Mucosa of stomach (tissue), 1 donor: ENCODE measurements at regions not wholly inside any gene's neighbourhood (a gene's known extent, or its start where the extent isn't known, plus 50 kb on each side); places are given as distances from the start of the nearest gene placed in this dataset.
A peak's percentile ranks its signal among the peaks of the same experiment; 100 is the strongest.

Experiments
- H3K27me3 ChIP-seq: one replicate; pipeline ENCODE4 v1.7.0; 2013; ENCODE audit warnings: mild to moderate bottlenecking, low read length; ENCODE audit not compliant: control insufficient read depth, insufficient read depth
- H3K36me3 ChIP-seq: one replicate; pipeline ENCODE4 v1.7.0; 2013; ENCODE audit warnings: low read length; ENCODE audit not compliant: control insufficient read depth, insufficient read depth
- H3K4me1 ChIP-seq: one replicate; pipeline ENCODE4 v1.7.0; 2013; ENCODE audit warnings: mild to moderate bottlenecking, low read length; ENCODE audit not compliant: control insufficient read depth, insufficient read depth
- H3K4me3 ChIP-seq: one replicate; pipeline ENCODE4 v1.7.0; 2013; ENCODE audit warnings: low read length
- H3K9ac ChIP-seq: one replicate; pipeline ENCODE4 v1.7.0; 2013; ENCODE audit warnings: mild to moderate bottlenecking, low read length, moderate library complexity
- H3K9me3 ChIP-seq: one replicate; pipeline ENCODE4 v1.7.0; 2013; ENCODE audit warnings: mild to moderate bottlenecking, low read length, moderate library complexity; ENCODE audit not compliant: control insufficient read depth
- donor health status: Pancreatic carcinoma.

- Histone ChIP-seq H3K9ac (no peak overlapping the region), H3K4me1 (no peaks in the 10 kb centered on the region), H3K4me3 (no peak overlapping the region), H3K27me3 (no peaks in the 10 kb centered on the region), H3K36me3 (no peaks in the 10 kb centered on the region), H3K9me3 (no peaks in the 10 kb centered on the region)
Measured at GRCh38 chr16:86218479-86219170, 291.7 kb upstream of the FOXF1 start.

GRCh38 chr16:86219655-86220445, 290.5 kb upstream of the FOXF1 start:
- H3K27me3 ChIP-seq, result no peaks in the 10 kb centered on the region
- peak overlapping the region; percentile 32 for H3K9ac ChIP-seq
- no peaks in the 10 kb centered on the region for H3K36me3 ChIP-seq

GRCh38 chr16:86220561-86220960, 289.8 kb upstream of the FOXF1 start:
- H3K36me3 ChIP-seq, result no peaks in the 10 kb centered on the region
- no peaks in the 10 kb centered on the region for H3K27me3 ChIP-seq
- no peaks in the 10 kb centered on the region for H3K4me1 ChIP-seq
- H3K4me3 ChIP-seq, result no peak overlapping the region
- H3K9me3 ChIP-seq, result no peaks in the 10 kb centered on the region
- H3K9ac ChIP-seq, result no peak overlapping the region

More at GRCh38 chr16:86219655-86220445, 290.5 kb upstream of the FOXF1 start:
- no peak overlapping the region for H3K4me3 ChIP-seq
- no peaks in the 10 kb centered on the region for H3K9me3 ChIP-seq
- H3K4me1 ChIP-seq, result no peaks in the 10 kb centered on the region

DNA sequence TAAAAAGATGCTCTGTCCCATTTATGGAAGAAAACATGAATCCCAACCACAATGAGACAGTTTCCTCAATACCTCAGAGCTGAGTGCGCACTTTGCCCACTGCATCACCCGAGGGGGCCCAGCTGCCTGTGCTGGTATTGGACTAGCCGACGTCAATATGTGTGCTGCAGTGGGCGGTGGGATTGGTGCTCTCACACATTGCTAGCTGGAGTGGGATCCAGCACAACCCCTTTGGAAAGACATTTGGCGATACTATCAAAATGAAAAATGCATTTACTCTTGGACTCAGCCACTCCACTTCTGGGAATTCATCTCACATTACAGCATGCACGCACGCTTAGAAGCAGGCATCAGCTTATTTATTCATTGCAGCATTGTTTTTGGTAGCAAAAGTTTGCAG, 289.2 kb upstream of the FOXF1 start:
- H3K27me3 ChIP-seq, result no peaks in the 10 kb centered on the region
- no peak overlapping the region for H3K9ac ChIP-seq
- H3K9me3 ChIP-seq, result no peaks in the 10 kb centered on the region
- no peaks in the 10 kb centered on the region for H3K4me1 ChIP-seq
- no peak overlapping the region for H3K4me3 ChIP-seq
- no peaks in the 10 kb centered on the region for H3K36me3 ChIP-seq

- no peaks in the 10 kb centered on the region for H3K27me3 ChIP-seq
Measured at GRCh38 chr16:86222547-86222946, 287.8 kb upstream of the FOXF1 start.

GRCh38 chr16:86222965-86223551, 287.3 kb upstream of the FOXF1 start:
- no peaks in the 10 kb centered on the region for H3K4me1 ChIP-seq
- no peaks in the 10 kb centered on the region for H3K36me3 ChIP-seq
- no peak overlapping the region for H3K4me3 ChIP-seq
- H3K27me3 ChIP-seq, result peaks cover 2% of the 10 kb centered on the region
- peak overlapping the region; percentile 10 for H3K9ac ChIP-seq
- no peaks in the 10 kb centered on the region for H3K9me3 ChIP-seq

More at GRCh38 chr16:86222547-86222946, 287.8 kb upstream of the FOXF1 start:
- H3K9ac ChIP-seq, result peak overlapping the region; percentile 10
- no peaks in the 10 kb centered on the region for H3K9me3 ChIP-seq
- H3K36me3 ChIP-seq, result no peaks in the 10 kb centered on the region
- no peaks in the 10 kb centered on the region for H3K4me1 ChIP-seq
- H3K4me3 ChIP-seq, result no peak overlapping the region

- Histone ChIP-seq H3K27me3 (peaks cover 4% of the 10 kb centered on the region), H3K9me3 (no peaks in the 10 kb centered on the region), H3K9ac (no peak overlapping the region), H3K4me3 (no peak overlapping the region), H3K4me1 (no peaks in the 10 kb centered on the region), H3K36me3 (no peaks in the 10 kb centered on the region)
Measured at GRCh38 chr16:86224126-86224525, 286.2 kb upstream of the FOXF1 start.

GRCh38 chr16:86224629-86225028, 285.7 kb upstream of the FOXF1 start:
- no peaks in the 10 kb centered on the region for H3K9me3 ChIP-seq
- no peaks in the 10 kb centered on the region for H3K36me3 ChIP-seq
- H3K9ac ChIP-seq, result no peak overlapping the region
- peaks cover 4% of the 10 kb centered on the region for H3K27me3 ChIP-seq
- H3K4me3 ChIP-seq, result no peak overlapping the region
- no peaks in the 10 kb centered on the region for H3K4me1 ChIP-seq

DNA sequence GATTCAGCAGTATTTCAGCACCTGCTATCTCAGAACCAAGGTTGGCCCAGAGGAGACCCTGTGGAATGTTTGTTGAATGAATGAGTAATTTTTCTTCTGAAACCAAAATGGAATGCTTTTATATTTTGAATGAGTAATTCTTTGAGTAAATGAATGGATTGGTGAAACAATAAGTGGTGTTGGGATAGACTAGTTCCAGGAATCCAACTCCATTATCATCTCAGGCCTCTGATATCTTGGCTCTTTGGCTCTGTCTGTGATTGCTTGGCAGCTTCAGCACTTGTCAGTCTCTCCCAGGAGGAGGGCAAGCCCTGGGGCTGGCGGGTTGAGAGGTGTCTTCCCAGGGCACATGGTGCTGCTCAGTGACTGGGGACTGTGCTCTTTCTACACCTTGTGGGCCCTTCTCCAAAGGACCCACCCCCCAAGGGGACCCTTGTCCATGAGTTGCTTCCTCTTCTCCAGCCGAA, 284.4 kb upstream of the FOXF1 start:
- Histone ChIP-seq H3K4me3 (no peak overlapping the region), H3K9ac (no peak overlapping the region), H3K9me3 (no peaks in the 10 kb centered on the region), H3K36me3 (no peaks in the 10 kb centered on the region), H3K27me3 (peaks cover 4% of the 10 kb centered on the region), H3K4me1 (no peaks in the 10 kb centered on the region)

DNA sequence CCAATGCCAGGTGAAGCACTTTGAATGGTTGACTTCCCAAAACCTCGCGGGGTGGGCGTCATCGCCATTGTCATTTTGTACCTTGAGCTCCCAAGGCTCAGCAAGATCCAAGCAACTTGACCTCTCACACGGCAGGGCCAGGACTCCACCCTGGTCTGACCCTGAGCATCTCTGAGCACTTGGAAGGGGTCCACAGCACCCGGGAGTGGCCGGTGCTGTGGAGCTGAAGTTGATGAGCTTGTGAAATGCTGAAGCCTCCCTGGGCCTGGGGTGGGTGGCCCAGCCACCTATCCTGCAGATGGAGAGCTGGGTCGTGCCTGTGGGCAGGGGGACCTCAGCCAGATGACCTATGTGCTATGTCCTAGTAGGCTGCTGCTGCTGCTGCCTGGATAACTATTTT, 283.3 kb upstream of the FOXF1 start:
- H3K9me3 ChIP-seq, result no peaks in the 10 kb centered on the region
- H3K36me3 ChIP-seq, result no peaks in the 10 kb centered on the region
- no peak overlapping the region for H3K9ac ChIP-seq
- peaks cover 4% of the 10 kb centered on the region for H3K27me3 ChIP-seq
- H3K4me1 ChIP-seq, result no peaks in the 10 kb centered on the region
- no peak overlapping the region for H3K4me3 ChIP-seq

DNA sequence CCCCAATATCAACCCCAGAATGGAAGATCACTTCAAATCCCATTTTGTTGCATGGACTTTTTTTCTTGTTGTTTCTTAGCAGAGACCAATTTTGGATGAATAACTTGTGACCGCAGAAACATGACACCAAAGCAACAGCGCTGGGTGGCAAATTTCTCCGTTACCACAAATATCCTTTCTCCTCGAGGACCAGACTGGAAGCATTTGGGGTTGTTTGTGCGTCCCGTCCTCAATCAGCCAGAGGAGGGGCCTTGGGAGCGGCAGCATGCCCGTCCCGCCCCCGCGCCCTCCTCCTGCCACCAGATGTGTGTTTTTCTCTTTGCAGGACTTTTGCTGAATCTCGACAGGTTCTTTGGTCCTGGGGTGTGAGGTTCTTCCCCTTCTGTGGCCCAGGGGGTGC, 282.5 kb upstream of the FOXF1 start:
- no peaks in the 10 kb centered on the region for H3K36me3 ChIP-seq
- no peak overlapping the region for H3K9ac ChIP-seq
- H3K9me3 ChIP-seq, result no peaks in the 10 kb centered on the region
- H3K4me3 ChIP-seq, result no peak overlapping the region
- H3K27me3 ChIP-seq, result peaks cover 4% of the 10 kb centered on the region
- no peaks in the 10 kb centered on the region for H3K4me1 ChIP-seq

DNA sequence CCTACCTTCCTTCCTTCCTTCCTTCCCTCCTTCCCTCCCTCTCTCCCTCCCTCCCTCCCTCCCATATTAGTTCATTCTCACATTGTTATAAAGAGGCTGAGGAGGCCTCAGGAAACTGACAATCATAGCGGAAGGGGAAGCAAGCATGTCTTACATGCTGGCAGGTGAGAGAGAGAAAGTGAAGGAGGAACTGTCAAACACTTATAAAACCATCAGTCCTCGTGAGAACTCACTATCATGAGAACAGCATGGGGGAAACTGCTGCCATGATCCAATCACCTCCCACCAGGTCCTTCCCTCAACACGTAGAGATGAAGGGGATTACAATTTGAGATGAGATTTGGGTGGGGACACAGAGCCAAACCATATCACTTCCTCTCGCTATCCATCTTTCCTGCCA, 281.6 kb upstream of the FOXF1 start:
- no peaks in the 10 kb centered on the region for H3K4me1 ChIP-seq
- H3K27me3 ChIP-seq, result peaks cover 4% of the 10 kb centered on the region
- no peaks in the 10 kb centered on the region for H3K9me3 ChIP-seq

More for the DNA sequence above, 281.6 kb upstream of the FOXF1 start:
- Histone ChIP-seq H3K36me3 (no peaks in the 10 kb centered on the region), H3K9ac (no peak overlapping the region), H3K4me3 (no peak overlapping the region)
